GM23338 (cell line): ENCODE measurements at regions not wholly inside any gene's neighbourhood (a gene's known extent, or its start where the extent isn't known, plus 50 kb on each side); places are given as distances from the start of the nearest gene placed in this dataset.

ENCODE experiments used
- ATAC-seq: fragments of 200-7000 bp; cut with Tn5 transposase; 3 replicates; pipeline ENCODE4 v1.9.1; 2020
- DNase-seq: peaks from one replicate; pipeline ENCODE4 v3.0.0-alpha.2; 2015; ENCODE audit warnings: low spot score
- H2AFZ ChIP-seq: fragments of 200-600 bp; sonication (generic); 2 replicates; pipeline ENCODE4 v1.8.0; 2016; ENCODE audit warnings: antibody characterized with exemption, mild to moderate bottlenecking, moderate library complexity
- H3F3A ChIP-seq: fragments of 200-600 bp; sonication (generic); replicated peaks from 2 replicates; pipeline ENCODE4 v1.8.0; 2017; ENCODE audit warnings: antibody characterized with exemption, mixed run types, low read depth
- H3K27ac ChIP-seq: fragments of 200-600 bp; sonication (generic); 2 replicates; pipeline ENCODE4 v1.6.1; 2016; ENCODE audit warnings: low read depth
- H3K27me3 ChIP-seq: fragments of 200-600 bp; sonication (generic); 2 replicates; pipeline ENCODE4 v1.8.0; 2016; ENCODE audit warnings: mild to moderate bottlenecking, mixed run types, moderate library complexity; ENCODE audit not compliant: insufficient read depth
- H3K36me3 ChIP-seq: fragments of 200-600 bp; sonication (generic); 2 replicates; pipeline ENCODE4 v1.8.0; 2016; ENCODE audit warnings: mild to moderate bottlenecking; ENCODE audit not compliant: insufficient read depth
- H3K4me1 ChIP-seq: fragments of 200-600 bp; sonication (generic); 2 replicates; pipeline ENCODE4 v1.8.0; 2016; ENCODE audit warnings: mild to moderate bottlenecking, moderate library complexity; ENCODE audit not compliant: insufficient read depth
- H3K4me2 ChIP-seq: fragments of 200-600 bp; sonication (generic); 2 replicates; pipeline ENCODE4 v1.7.1; 2017; ENCODE audit warnings: mixed run types
- H3K4me3 ChIP-seq: fragments of 200-600 bp; sonication (generic); 2 replicates; pipeline ENCODE4 v1.6.1; 2016; ENCODE audit warnings: mixed run types
- H3K79me2 ChIP-seq: fragments of 200-600 bp; sonication (generic); replicated peaks from 2 replicates; pipeline ENCODE4 v1.8.0; 2017; ENCODE audit warnings: mild to moderate bottlenecking; ENCODE audit not compliant: insufficient read depth
- H3K9me2 ChIP-seq: fragments of 200-600 bp; sonication (generic); 2 replicates; pipeline ENCODE4 v1.8.0; 2017; ENCODE audit not compliant: insufficient read depth
- H4K20me1 ChIP-seq: fragments of 200-600 bp; sonication (generic); replicated peaks from 2 replicates; pipeline ENCODE4 v1.8.0; 2017; ENCODE audit warnings: mild to moderate bottlenecking; ENCODE audit not compliant: insufficient read depth
- H3K27ac Mint-ChIP-seq: 2 replicates; pipeline ENCODE4 v1.8.0; 2020; ENCODE audit warnings: inconsistent platforms, mild to moderate bottlenecking, moderate library complexity, mixed read lengths
- H3K27me3 Mint-ChIP-seq: 3 replicates; pipeline ENCODE4 v1.8.0; 2022; ENCODE audit warnings: low read depth, mild to moderate bottlenecking, moderate library complexity, mixed read lengths, inconsistent platforms; ENCODE audit not compliant: insufficient read depth, poor library complexity
- H3K36me3 Mint-ChIP-seq: 3 replicates; pipeline ENCODE4 v1.8.0; 2021; ENCODE audit warnings: low read depth, mild to moderate bottlenecking, inconsistent platforms, moderate library complexity, mixed read lengths
- H3K4me1 Mint-ChIP-seq: 3 replicates; pipeline ENCODE4 v1.8.0; 2020; ENCODE audit warnings: mild to moderate bottlenecking, inconsistent platforms, mixed read lengths
- H3K4me3 Mint-ChIP-seq: 3 replicates; pipeline ENCODE4 v1.8.0; 2021; ENCODE audit warnings: moderate library complexity, mild to moderate bottlenecking, inconsistent platforms, mixed read lengths
- H3K9me3 Mint-ChIP-seq: 3 replicates; pipeline ENCODE4 v1.8.0; 2020; ENCODE audit warnings: moderate library complexity, mild to moderate bottlenecking, inconsistent platforms, mixed read lengths
- CTCF ChIP-seq, 2 experiments: fragments of 200-600 bp in 1 of 2; sonication (generic) in 1 of 2; conservative IDR thresholded peaks; 2 replicates each; pipeline versions ENCODE4 v1.5.1 to v1.6.1; 2016 to 2017; ENCODE audit warnings: antibody characterized with exemption in 2 of 2, low read depth in 2 of 2, mild to moderate bottlenecking in 2 of 2, moderate library complexity in 1 of 2
- EZH2 ChIP-seq: fragments of 200-600 bp; sonication (generic); IDR thresholded peaks from one replicate; pipeline ENCODE4 v1.8.0; 2017; ENCODE audit warnings: antibody characterized with exemption, mild to moderate bottlenecking, low read depth; ENCODE audit not compliant: unreplicated experiment
- EZH2phosphoT487 ChIP-seq: fragments of 200-600 bp; sonication (generic); IDR thresholded peaks from one replicate; pipeline ENCODE4 v1.8.1; 2018; ENCODE audit warnings: antibody characterized with exemption; ENCODE audit not compliant: unreplicated experiment
- JUNB ChIP-seq: IDR thresholded peaks from one replicate; pipeline ENCODE4 v1.6.1; 2016; ENCODE audit warnings: antibody characterized with exemption; ENCODE audit not compliant: unreplicated experiment
- POLR2AphosphoS5 ChIP-seq: IDR thresholded peaks from 2 replicates; pipeline ENCODE4 v1.6.1; 2016; ENCODE audit warnings: antibody characterized with exemption, low read depth
- REST ChIP-seq: IDR thresholded peaks from one replicate; pipeline ENCODE4 v1.6.1; 2018; ENCODE audit warnings: antibody characterized with exemption; ENCODE audit not compliant: unreplicated experiment
- ZNF114 ChIP-seq: fragments of 250-450 bp; sonication (Bioruptor Pico); IDR thresholded peaks from 2 replicates; pipeline ENCODE4 v1.5.0; 2020; ENCODE audit warnings: mild to moderate bottlenecking, moderate library complexity

- Histone ChIP-seq H3K79me2 (no peaks in the 10 kb centered on the region; the same call in 1 of the 2 replicates), H3F3A (no peaks in the 10 kb centered on the region), H2AFZ (no peak overlapping the region), H3K36me3 (peaks cover 25% of the 10 kb centered on the region), H3K4me2 (no peak overlapping the region), H3K4me3 (no peak overlapping the region), H3K27ac (no peak overlapping the region), H3K27me3 (no peaks in the 10 kb centered on the region), H4K20me1 (no peaks in the 10 kb centered on the region), H3K4me1 (no peaks in the 10 kb centered on the region), H3K9me2 (peaks cover 28% of the 10 kb centered on the region)
- H3K27me3 Mint-ChIP-seq, result peaks cover 4% of the 10 kb centered on the region
- peaks cover 37% of the 10 kb centered on the region for H3K9me3 Mint-ChIP-seq
- H3K4me3 Mint-ChIP-seq, result no peak overlapping the region
- no peak for DNase-seq
- H3K27ac Mint-ChIP-seq, result no peak overlapping the region
- no peak for ATAC-seq
- H3K36me3 Mint-ChIP-seq, result peaks cover 51% of the 10 kb centered on the region
- no peak for TF ChIP-seq JUNB
- TF ChIP-seq POLR2AphosphoS5, result no peak
- no peaks in the 10 kb centered on the region for H3K4me1 Mint-ChIP-seq
Measured at GRCh38 chr12:64983771-64984278, 137.3 kb downstream of the WIF1 start.

- no peak for ATAC-seq
- Histone ChIP-seq H3K79me2 (peaks cover 17% of the 10 kb centered on the region), H2AFZ (0 out of 2 replicates have a peak overlapping the region, but pooled peaks have one; percentile 4), H4K20me1 (no peaks in the 10 kb centered on the region), H3K9me2 (peaks cover 23% of the 10 kb centered on the region), H3K4me1 (peaks cover 25% of the 10 kb centered on the region), H3K27me3 (no peaks in the 10 kb centered on the region), H3K27ac (peak overlapping the region; percentile 75), H3K4me3 (peak overlapping the region; percentile 15), H3F3A (no peaks in the 10 kb centered on the region), H3K36me3 (no peaks in the 10 kb centered on the region; the same call in 1 of the 2 replicates), H3K4me2 (peak overlapping the region; percentile 64)
- TF ChIP-seq EZH2 (no peak), ZNF114 (no peak), CTCF (conservative IDR thresholded peaks at IDR 0.05; ENCODE audit: low read depth in 2 of 2) (no peak), EZH2phosphoT487 (no peak), REST (no peak)
- peaks cover 35% of the 10 kb centered on the region for H3K4me1 Mint-ChIP-seq
- H3K4me3 Mint-ChIP-seq, result no peak overlapping the region; the same call in 2 of the 3 replicates
- H3K27me3 Mint-ChIP-seq, result no peaks in the 10 kb centered on the region
- no peak for DNase-seq
- peaks cover 53% of the 10 kb centered on the region for H3K36me3 Mint-ChIP-seq
- H3K9me3 Mint-ChIP-seq, result peaks cover 48% of the 10 kb centered on the region
- H3K27ac Mint-ChIP-seq, result no peak overlapping the region
Measured at GRCh38 chr12:64991121-64991611, 129.9 kb downstream of the WIF1 start.
